WTC11 (cell line): ENCODE measurements at regions not wholly inside any gene's neighbourhood (a gene's known extent, or its start where the extent isn't known, plus 50 kb on each side); places are given as distances from the start of the nearest gene placed in this dataset.

Experiments
- FOXJ3 ChIP-seq: sonication (generic); formaldehyde crosslinking; IDR thresholded peaks from 2 replicates; pipeline ENCODE4 v1.9.0; 2021; ENCODE audit warnings: missing genetic modification reagents, mild to moderate bottlenecking, borderline replicate concordance
- FOXK1 ChIP-seq: sonication (generic); formaldehyde crosslinking; IDR thresholded peaks from 2 replicates; pipeline ENCODE4 v1.8.0; 2022; ENCODE audit warnings: mild to moderate bottlenecking, moderate library complexity, missing genetic modification reagents
- JUN ChIP-seq: sonication (generic); formaldehyde crosslinking; IDR thresholded peaks from 2 replicates; pipeline ENCODE4 v1.8.0; 2023; ENCODE audit warnings: mild to moderate bottlenecking, missing genetic modification reagents
- SP1 ChIP-seq: sonication (generic); formaldehyde crosslinking; conservative IDR thresholded peaks from 2 replicates; pipeline ENCODE4 v1.8.1; 2022; ENCODE audit warnings: missing genetic modification reagents
- TEAD4 ChIP-seq: sonication (generic); formaldehyde crosslinking; IDR thresholded peaks from 2 replicates; pipeline ENCODE4 v1.8.0; 2022; ENCODE audit warnings: mild to moderate bottlenecking, missing genetic modification reagents
- ZBTB21 ChIP-seq: sonication (generic); formaldehyde crosslinking; IDR thresholded peaks from 2 replicates; pipeline ENCODE4 v1.8.1; 2023; ENCODE audit warnings: mild to moderate bottlenecking, missing genetic modification reagents, borderline replicate concordance
- ZNF232 ChIP-seq: sonication (generic); formaldehyde crosslinking; IDR thresholded peaks from 2 replicates; pipeline ENCODE4 v1.8.0; 2022; ENCODE audit warnings: mild to moderate bottlenecking, missing genetic modification reagents
- TF ChIP-seq, protein P1 (sequence below): fragments of 200-600 bp; IDR thresholded peaks from 2 replicates; pipeline ENCODE4 v1.8.0; 2022; ENCODE audit warnings: antibody characterized with exemption
- TF ChIP-seq, protein P2 (sequence below): sonication (generic); formaldehyde crosslinking; IDR thresholded peaks from 2 replicates; pipeline ENCODE4 v1.8.1; 2023; ENCODE audit warnings: mild to moderate bottlenecking, missing genetic modification reagents, moderate library complexity
- TF ChIP-seq, protein P3 (sequence below): sonication (generic); formaldehyde crosslinking; IDR thresholded peaks from 2 replicates; pipeline ENCODE4 v1.8.1; 2022; ENCODE audit warnings: low read depth, missing genetic modification reagents, borderline replicate concordance
- TF ChIP-seq, protein P4 (sequence below): fragments of 250-450 bp; sonication (Bioruptor Pico); IDR thresholded peaks from 2 replicates; pipeline ENCODE4 v1.9.0; 2021; ENCODE audit warnings: mild to moderate bottlenecking
- TF ChIP-seq, protein P5 (sequence below): sonication (generic); formaldehyde crosslinking; IDR thresholded peaks from 2 replicates; pipeline ENCODE4 v1.8.0; 2023; ENCODE audit warnings: missing genetic modification reagents, mild to moderate bottlenecking, borderline replicate concordance
- TF ChIP-seq, protein P6 (sequence below): sonication (generic); formaldehyde crosslinking; IDR thresholded peaks from 2 replicates; pipeline ENCODE4 v1.8.0; 2023; ENCODE audit warnings: missing genetic modification reagents
- TF ChIP-seq, protein P7 (sequence below): sonication (generic); formaldehyde crosslinking; IDR thresholded peaks from 2 replicates; pipeline ENCODE4 v1.8.1; 2023; ENCODE audit warnings: mild to moderate bottlenecking, missing genetic modification reagents

DNA sequence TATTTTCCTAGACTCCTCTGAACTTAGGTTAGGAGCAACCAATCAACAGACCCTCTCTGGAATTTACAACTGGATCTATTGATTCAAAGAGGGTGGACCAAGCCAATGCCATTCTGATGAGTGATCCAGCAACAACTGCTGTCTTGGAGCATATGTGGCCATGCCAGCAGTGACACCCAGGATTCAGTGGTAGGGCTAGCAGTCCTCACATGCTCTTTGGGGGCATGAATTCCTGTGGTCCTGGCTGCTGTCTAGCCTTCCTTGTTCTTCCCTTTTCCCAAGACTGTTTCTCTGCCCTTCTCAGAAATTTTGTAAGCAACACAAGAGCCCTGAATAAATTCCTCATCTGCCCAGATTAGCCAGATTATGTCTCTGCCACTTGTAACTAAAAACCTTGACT is 61.5 kb upstream of the GATB start:
- TF ChIP-seq JUN, result no peak
- no peak for TF ChIP-seq FOXJ3 (CRISPR knock-in tag)
- TF ChIP-seq TEAD4, result no peak
- TF ChIP-seq, protein P1, sequence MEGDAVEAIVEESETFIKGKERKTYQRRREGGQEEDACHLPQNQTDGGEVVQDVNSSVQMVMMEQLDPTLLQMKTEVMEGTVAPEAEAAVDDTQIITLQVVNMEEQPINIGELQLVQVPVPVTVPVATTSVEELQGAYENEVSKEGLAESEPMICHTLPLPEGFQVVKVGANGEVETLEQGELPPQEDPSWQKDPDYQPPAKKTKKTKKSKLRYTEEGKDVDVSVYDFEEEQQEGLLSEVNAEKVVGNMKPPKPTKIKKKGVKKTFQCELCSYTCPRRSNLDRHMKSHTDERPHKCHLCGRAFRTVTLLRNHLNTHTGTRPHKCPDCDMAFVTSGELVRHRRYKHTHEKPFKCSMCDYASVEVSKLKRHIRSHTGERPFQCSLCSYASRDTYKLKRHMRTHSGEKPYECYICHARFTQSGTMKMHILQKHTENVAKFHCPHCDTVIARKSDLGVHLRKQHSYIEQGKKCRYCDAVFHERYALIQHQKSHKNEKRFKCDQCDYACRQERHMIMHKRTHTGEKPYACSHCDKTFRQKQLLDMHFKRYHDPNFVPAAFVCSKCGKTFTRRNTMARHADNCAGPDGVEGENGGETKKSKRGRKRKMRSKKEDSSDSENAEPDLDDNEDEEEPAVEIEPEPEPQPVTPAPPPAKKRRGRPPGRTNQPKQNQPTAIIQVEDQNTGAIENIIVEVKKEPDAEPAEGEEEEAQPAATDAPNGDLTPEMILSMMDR, result no peak
- TF ChIP-seq, protein P2, sequence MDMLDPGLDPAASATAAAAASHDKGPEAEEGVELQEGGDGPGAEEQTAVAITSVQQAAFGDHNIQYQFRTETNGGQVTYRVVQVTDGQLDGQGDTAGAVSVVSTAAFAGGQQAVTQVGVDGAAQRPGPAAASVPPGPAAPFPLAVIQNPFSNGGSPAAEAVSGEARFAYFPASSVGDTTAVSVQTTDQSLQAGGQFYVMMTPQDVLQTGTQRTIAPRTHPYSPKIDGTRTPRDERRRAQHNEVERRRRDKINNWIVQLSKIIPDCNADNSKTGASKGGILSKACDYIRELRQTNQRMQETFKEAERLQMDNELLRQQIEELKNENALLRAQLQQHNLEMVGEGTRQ (CRISPR knock-in tag), result no peak
- TF ChIP-seq, protein P3, sequence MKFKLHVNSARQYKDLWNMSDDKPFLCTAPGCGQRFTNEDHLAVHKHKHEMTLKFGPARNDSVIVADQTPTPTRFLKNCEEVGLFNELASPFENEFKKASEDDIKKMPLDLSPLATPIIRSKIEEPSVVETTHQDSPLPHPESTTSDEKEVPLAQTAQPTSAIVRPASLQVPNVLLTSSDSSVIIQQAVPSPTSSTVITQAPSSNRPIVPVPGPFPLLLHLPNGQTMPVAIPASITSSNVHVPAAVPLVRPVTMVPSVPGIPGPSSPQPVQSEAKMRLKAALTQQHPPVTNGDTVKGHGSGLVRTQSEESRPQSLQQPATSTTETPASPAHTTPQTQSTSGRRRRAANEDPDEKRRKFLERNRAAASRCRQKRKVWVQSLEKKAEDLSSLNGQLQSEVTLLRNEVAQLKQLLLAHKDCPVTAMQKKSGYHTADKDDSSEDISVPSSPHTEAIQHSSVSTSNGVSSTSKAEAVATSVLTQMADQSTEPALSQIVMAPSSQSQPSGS, result no peak
- TF ChIP-seq, protein P4, sequence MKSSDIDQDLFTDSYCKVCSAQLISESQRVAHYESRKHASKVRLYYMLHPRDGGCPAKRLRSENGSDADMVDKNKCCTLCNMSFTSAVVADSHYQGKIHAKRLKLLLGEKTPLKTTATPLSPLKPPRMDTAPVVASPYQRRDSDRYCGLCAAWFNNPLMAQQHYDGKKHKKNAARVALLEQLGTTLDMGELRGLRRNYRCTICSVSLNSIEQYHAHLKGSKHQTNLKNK (CRISPR knock-in tag), result no peak
- no peak for TF ChIP-seq ZBTB21 (CRISPR knock-in tag)
- TF ChIP-seq SP1 (CRISPR knock-in tag), result no peak
- TF ChIP-seq, protein P5, sequence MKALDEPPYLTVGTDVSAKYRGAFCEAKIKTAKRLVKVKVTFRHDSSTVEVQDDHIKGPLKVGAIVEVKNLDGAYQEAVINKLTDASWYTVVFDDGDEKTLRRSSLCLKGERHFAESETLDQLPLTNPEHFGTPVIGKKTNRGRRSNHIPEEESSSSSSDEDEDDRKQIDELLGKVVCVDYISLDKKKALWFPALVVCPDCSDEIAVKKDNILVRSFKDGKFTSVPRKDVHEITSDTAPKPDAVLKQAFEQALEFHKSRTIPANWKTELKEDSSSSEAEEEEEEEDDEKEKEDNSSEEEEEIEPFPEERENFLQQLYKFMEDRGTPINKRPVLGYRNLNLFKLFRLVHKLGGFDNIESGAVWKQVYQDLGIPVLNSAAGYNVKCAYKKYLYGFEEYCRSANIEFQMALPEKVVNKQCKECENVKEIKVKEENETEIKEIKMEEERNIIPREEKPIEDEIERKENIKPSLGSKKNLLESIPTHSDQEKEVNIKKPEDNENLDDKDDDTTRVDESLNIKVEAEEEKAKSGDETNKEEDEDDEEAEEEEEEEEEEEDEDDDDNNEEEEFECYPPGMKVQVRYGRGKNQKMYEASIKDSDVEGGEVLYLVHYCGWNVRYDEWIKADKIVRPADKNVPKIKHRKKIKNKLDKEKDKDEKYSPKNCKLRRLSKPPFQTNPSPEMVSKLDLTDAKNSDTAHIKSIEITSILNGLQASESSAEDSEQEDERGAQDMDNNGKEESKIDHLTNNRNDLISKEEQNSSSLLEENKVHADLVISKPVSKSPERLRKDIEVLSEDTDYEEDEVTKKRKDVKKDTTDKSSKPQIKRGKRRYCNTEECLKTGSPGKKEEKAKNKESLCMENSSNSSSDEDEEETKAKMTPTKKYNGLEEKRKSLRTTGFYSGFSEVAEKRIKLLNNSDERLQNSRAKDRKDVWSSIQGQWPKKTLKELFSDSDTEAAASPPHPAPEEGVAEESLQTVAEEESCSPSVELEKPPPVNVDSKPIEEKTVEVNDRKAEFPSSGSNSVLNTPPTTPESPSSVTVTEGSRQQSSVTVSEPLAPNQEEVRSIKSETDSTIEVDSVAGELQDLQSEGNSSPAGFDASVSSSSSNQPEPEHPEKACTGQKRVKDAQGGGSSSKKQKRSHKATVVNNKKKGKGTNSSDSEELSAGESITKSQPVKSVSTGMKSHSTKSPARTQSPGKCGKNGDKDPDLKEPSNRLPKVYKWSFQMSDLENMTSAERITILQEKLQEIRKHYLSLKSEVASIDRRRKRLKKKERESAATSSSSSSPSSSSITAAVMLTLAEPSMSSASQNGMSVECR (CRISPR knock-in tag), result no peak
- TF ChIP-seq, protein P6, sequence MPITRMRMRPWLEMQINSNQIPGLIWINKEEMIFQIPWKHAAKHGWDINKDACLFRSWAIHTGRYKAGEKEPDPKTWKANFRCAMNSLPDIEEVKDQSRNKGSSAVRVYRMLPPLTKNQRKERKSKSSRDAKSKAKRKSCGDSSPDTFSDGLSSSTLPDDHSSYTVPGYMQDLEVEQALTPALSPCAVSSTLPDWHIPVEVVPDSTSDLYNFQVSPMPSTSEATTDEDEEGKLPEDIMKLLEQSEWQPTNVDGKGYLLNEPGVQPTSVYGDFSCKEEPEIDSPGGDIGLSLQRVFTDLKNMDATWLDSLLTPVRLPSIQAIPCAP (CRISPR knock-in tag), result no peak
- TF ChIP-seq FOXK1 (CRISPR knock-in tag), result no peak
- no peak for TF ChIP-seq ZNF232 (CRISPR knock-in tag)
- TF ChIP-seq, protein P7, sequence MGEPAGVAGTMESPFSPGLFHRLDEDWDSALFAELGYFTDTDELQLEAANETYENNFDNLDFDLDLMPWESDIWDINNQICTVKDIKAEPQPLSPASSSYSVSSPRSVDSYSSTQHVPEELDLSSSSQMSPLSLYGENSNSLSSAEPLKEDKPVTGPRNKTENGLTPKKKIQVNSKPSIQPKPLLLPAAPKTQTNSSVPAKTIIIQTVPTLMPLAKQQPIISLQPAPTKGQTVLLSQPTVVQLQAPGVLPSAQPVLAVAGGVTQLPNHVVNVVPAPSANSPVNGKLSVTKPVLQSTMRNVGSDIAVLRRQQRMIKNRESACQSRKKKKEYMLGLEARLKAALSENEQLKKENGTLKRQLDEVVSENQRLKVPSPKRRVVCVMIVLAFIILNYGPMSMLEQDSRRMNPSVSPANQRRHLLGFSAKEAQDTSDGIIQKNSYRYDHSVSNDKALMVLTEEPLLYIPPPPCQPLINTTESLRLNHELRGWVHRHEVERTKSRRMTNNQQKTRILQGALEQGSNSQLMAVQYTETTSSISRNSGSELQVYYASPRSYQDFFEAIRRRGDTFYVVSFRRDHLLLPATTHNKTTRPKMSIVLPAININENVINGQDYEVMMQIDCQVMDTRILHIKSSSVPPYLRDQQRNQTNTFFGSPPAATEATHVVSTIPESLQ (CRISPR knock-in tag), result no peak
